Transverse colon (tissue), 3 donors: ENCODE measurements at regions not wholly inside any gene's neighbourhood (a gene's known extent, or its start where the extent isn't known, plus 50 kb on each side); places are given as distances from the start of the nearest gene placed in this dataset.

Experiments used
- CTCF ChIP-seq, 5 experiments: fragments of 200-600 bp in 3 of 5; fragments of 450-650 bp in 2 of 5; sonication (generic) in 3 of 5; IDR thresholded peaks; 1 replicate in 2 of 5; 2 replicates in 3 of 5; pipeline ENCODE4 v1.5.1; 2016 to 2017; ENCODE audit warnings: antibody characterized with exemption in 5 of 5, inconsistent platforms in 3 of 5, mild to moderate bottlenecking in 2 of 5, moderate library complexity in 1 of 5
- POLR2A ChIP-seq: fragments of 450-650 bp; IDR thresholded peaks from one replicate; pipeline ENCODE4 v1.6.1; 2016; ENCODE audit warnings: antibody characterized with exemption, mild to moderate bottlenecking, moderate library complexity

GRCh38 chr2:10985260-10985659 lies 73.5 kb downstream of the KCNF1 start:
- TF ChIP-seq CTCF (IDR thresholded peaks at IDR 0.05): no peak
- TF ChIP-seq POLR2A: no peak
